GM19397 (cell line): ENCODE measurements at regions not wholly inside any gene's neighbourhood (a gene's known extent, or its start where the extent isn't known, plus 50 kb on each side); places are given as distances from the start of the nearest gene placed in this dataset.
"Not testable (repeated sequence)": the region's sequence is repeated elsewhere in the genome, so short reads cannot be mapped to it uniquely, and the experiment has no call there.

Experiments
- ATAC-seq: cut with Tn5 transposase; IDR thresholded peaks from one replicate; pipeline ENCODE4 v1.9.1; 2021; ENCODE audit warnings: mild to moderate bottlenecking, moderate library complexity; ENCODE audit not compliant: unreplicated experiment

DNA sequence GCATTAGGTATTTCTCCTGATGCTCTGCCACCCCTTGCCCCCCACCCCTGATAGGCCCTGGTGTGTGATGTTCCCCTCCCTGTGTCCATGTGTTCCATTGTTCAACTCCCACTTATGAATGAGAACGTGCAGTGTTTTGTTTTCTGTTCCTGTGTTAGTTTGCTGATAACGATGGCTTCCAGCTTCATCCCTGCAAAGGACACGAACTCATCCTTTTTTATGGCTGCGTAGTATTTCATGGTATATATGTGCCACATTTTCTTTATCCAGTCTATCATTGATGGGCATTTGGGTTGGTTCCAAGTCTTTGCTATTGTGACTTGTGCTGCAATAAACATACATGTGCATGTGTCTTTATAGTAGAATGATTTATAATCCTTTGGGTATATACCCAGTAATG, 109.7 kb upstream of the PITX1 start:
- not testable (repeated sequence) for ATAC-seq

DNA sequence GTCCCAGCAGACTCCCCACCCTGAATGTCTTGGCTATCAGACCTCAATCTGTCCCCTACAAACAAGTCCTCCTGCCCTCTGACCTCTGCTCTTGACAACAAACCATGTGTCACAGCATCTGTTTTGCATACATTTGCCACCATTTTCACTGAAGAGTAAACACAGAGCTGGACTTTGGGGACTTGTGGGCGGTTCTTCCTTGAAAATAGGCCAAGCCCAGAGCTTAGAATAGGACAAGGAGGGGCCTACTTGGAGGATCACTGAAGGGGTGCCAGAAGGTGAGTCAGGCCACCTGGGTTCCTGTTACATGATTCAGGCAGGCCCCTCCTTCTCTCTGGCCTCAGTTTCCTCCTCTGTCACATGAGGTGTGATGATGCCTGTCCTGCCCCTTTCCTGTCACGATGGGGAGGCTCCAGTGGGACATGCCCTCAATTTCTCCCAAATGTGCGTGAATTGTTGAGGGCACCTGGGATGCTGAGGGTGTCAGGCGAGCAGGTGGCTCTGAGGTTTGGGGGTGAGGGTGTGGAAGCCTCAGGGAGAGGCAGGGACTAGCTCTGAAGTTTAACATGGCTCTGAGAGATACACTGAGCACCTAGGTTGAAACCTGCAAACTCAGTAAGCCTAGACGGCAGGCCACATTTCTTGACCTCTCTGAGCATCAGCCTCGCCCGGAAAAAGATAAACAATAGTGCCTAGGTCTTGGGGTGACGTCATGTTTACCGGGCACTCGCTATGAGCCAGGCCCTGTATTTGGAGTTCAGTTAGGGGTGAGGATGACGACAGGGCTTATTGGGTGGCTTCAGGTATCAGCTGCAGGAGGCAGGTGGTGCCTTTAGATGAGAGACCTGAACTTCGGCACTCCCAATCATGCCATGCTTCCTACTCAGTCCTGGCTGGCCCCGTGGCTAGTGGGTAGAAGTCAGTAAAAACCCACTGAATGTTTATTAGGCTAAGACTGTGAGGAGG, 107.6 kb upstream of the PITX1 start:
- no peak for ATAC-seq

DNA sequence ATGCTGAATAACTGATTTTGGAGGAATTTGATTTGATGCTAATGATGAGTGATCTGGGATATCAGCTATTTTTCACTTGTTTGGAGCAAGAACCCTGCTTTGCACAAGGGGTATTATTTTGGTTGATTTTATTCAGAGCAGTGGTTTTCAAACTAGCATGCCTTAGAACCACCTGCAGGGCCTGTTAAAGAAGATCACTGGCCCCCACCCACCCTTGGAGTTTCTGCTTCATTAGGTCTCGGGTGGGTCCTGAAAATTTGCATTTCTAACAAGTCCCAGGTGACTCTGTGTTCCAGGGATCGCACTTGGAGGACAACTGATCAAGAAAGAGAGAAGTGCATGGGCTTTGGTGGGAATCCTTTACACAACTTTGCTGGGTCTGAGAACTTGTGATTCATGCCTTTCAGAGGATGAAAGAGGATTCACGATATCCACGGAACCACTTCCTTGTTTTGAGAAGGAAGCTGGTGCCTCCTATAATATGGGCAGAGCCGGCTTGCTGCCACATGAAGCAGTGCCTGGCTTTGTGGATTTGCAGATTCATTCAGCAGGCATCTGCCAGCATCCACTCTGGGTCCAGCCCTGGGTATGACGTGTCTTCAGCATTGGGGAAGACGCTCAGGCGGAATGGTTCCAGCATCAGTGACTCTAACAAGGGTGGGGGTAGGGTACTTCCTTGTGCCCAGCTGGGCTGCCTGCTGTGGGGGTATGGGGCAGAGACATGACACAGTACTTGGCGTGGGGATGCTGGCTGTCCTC, 106.6 kb upstream of the PITX1 start:
- ATAC-seq, result no peak

DNA sequence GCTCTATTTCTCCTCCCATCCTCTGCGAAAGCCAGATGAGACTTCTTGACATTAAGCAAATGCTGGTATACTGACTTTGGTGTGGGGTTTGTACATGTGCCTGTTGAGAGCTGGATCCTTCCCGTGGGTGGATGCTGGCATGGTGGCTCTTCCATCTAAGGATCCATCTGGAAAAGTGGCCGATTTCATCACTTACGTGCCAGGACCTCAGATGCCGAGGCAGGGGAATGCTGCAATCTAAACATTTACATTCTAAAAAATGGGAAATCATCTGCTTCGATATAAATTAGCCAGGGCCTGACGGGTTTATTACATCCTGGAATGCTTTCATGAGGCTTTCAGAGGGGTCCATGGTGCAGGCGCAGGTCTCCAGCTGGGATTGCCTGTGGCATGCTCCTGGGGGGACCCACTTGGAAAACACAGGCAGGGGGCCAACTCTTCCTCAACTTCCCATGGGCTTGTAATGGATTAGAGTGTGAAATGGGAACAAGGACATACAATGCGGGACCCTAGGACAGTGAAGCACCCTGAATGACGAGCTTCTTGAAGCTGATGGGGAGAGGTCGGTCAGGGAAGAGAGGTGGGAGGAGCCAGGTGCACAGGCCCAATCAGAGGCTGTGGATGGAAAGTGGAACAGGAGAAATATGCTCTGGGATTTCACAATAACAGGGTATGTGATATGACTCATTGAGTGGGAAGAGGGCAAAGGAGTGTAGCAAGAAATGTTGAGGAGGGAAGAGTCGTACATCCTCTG, 105.5 kb upstream of the PITX1 start:
- ATAC-seq, result no peak

DNA sequence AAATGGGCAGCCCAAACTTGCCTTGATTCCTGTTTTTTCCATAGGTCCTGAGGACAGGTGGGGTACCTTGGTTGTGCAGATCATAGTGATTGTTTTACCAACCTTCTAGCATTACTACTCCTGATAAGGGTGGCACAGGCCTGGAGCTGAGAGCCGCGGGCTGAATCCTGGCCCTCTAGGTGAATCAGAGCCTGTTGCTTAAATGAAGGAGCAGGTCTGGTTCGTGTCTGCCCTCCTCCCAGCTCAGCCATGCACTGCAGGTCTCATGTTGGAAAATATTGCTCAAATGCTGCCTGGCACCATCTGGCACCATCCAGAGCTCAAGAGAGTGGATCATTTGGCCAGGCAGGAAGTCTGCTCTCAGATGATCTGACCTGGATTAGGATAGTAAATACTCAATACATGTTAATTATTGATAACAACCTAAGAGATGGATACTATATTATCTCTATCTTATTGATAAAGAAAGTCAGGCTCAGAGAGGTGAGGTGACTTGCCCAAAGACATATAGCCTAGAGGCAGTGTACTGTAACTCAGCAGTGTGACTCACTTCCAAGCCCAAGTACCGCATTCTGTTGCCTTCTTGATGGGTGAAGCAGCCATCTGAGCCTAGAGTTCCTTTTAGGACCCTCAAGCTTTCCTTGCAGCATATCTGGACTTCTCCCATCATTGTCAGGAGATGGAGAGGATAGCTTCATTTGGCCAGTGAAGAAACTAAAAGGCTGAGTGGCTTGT, 104.3 kb upstream of the PITX1 start:
- ATAC-seq, result no peak

DNA sequence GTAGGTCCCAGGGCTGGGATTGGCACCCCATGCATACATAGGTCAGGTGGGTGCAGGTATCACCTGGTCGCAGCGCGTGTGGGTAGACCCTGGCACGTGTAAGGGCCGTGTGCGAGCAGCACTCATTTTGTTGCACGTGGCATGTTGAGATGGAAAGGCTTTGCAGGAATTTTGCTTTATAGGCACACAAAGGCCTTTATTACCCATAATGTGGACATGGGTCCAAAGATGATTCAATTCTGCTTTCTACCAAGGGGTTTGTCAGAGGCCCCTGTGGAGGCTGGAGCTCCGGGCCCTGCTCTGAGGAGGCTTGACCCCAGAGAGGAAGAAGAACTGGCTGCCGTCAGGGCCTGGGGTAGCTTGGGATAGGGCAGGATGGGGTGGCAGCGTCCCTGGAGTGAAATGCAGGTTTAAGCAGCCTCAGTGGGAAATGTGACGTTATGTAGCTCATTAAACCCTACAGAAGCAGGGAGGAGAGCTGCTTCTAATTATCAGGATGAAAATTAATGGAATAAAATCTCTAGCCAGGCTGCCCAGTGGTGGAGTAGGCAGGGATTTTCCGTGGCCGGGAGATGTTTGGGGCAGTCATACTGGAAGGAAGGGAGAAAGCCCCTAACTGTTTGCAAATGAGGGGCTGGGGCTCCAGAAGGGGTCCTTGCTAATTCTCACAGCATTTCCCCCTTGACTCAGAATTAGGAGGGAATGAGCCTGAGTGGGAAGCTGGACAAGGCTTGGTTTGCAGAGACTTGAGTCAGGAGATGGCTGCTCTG, 103.3 kb upstream of the PITX1 start:
- no peak for ATAC-seq

DNA sequence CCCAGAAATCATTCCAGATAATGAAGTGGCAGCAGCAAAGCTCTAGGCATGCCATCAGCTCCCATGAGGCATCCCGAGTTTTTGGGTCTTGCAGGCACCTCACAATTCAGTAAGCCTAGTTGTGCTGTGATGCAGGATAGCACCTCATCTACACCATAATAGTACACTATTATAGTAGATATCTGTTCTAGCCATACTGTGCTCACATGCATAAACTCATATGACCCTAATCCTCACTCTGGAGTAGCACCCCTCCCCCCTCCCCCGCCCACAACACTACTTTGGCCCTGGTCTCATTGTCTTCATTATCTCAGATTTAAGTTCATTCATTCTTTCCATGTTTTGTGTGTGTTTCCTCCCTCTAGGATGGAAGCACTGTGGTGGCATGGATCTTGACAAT, 102.5 kb upstream of the PITX1 start:
- no peak for ATAC-seq

DNA sequence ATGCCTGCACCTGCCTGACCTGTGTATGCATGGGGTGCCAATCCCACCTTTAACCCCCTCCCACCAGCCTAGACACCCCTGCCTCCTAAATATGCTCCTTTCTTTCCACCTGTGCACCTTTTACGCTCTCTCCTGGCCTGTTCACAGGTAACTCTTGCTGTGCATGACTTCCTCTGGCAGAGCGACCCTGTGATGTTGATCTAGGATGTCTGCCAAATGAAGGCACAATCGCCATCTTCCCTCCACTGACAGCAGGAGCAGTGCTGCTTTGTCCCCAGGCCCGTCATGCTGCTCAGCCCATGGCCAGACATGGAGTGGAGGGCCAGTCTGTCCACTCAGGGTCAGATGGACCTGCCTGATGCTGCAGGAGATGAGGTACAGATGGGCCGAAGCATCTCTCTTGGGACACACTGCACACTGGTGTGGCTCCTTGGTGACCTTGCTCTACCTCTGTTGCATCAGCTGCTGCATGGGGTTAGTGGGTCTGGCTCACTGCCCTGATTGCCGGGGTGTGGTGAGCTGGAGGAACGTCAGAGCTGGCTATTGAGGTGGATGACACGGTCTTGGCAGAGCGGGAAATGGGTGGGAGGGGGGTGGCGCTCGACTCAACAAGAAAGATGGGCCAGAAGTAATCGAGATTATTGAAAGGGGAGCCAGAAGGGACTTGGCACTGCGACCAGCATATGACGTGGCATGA, 101.7 kb upstream of the PITX1 start:
- no peak for ATAC-seq

DNA sequence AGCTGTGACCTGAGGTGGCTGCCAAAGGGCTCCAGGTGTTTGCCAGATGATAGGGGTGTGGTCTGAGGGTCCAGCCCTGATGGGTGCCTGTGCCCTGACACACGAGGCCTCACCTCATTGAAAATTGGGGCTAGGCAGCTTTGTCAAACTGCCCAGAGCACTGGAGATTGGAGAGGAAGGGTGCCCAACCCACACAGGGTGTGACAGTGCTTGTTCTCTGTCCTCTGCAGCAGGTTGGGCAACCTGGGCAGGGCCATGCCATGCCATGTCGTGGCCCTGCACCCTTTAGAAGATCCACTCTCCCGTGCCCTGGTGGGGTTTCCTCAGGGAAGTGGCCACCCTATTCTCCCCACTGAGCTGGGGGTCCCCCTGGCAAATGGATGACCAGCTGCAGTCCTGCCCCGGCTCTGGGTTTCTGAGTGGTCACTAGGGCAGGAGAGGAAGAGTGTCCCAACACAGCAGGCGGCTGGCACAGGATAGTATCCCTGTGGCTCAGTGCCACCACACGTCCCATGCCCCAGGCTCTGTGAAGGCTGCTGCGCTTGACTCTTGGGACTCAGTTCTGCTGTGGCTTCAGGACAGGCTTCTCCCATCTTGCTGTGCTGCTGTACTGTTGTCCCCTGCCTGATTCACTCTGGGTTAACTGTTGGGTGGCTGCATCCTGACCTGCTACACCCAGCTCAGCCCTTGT, 100.8 kb upstream of the PITX1 start:
- ATAC-seq, result no peak

DNA sequence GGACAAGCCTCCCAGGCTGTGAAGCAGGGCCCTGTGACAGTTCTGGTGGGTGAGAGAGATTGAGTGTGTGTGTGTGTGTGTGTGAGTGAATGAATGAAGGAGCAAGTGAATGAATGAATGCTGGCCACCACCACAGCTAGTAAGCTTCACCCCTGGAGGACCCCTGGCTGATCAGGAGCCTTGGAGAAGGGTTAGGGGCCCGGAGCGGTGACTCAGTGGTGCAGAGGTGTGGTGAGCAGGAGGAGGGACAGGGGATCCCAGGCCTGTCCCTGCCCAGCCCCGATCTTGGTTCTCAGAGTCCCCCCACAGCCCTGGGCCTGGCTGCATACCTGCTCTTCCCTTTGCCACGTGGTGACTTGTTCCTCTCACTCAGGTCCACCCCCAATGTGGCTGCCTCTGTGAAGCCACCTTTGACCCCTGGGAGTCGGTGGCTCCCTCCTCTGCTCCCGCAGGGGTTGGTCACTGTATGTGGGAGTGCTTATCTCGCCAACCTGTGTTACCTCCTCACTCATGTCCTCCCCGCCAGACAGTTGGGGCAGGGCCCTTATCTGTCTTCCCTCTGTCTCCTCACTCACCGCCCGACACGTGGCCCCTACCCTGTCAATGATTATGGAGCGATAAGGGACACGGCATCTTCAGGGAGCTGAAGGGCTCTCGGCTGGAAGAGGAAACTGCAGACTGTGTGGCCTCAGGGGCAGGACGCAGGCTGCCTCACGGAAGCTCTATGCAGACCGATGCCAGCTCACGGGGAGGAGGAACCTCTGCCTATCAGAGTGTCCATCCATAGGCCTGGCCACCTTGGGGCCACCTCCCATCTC, 99.9 kb upstream of the PITX1 start:
- no peak for ATAC-seq

DNA sequence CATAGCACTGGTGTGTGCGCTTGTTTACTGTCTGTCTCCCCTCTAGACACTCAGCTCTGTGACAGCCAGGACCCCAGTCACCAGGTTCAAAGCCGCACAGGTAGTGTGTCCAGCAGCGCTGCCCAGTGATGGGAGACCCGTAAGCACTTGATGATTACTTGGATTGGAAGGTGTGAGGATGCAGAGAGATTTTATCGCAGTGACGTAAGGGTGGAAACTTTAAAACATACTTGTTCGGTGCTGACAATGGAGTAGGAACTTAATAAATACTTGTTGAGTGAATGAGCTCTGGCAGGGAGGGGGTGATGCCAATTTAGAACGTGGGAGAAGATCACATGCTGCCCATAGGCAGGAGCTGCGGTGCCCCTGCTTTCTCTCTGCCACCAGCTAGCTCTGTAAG, 99.2 kb upstream of the PITX1 start:
- ATAC-seq, result no peak

DNA sequence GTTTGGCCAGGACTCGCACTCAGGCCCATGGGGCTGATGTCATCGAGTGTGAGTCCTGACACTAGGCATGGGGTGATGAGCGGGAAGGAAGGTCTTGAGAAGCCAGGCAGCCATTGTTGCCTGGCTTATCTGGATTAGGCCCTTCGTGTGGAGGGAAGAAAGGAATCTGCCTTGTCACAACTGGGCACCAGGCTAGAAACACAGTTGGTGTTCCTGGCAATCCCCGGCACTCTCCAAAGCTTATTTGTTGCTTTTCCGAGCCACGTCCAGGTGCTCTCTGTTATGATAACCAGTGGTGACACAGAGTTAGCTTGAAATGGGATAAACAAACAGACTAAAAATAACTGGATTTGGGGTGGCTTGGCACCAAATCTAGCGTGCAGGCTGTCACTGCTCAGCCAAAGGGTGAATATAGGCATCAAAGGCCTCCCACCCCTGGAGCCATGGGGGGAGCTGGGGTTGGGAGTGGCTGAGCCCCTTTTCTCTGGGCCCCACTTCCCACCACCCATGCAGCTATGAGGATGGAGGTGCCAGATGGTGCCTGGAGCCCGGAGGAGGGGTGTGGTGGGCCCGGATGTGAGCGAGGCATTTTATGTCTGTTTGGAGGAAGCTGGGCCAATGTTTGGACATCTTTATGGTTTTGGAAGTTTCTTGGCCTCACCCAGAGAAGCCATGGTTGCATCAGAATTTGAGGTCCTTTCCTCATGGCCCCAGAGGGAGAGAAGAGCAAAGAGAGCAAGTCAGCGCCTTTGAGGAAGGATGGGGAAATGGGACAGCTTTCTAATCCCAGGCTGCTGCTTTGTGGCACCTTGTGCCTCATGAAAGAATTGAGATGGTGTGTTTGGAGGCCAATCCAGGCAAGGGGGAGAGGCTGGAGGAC, 98.0 kb upstream of the PITX1 start:
- no peak for ATAC-seq

DNA sequence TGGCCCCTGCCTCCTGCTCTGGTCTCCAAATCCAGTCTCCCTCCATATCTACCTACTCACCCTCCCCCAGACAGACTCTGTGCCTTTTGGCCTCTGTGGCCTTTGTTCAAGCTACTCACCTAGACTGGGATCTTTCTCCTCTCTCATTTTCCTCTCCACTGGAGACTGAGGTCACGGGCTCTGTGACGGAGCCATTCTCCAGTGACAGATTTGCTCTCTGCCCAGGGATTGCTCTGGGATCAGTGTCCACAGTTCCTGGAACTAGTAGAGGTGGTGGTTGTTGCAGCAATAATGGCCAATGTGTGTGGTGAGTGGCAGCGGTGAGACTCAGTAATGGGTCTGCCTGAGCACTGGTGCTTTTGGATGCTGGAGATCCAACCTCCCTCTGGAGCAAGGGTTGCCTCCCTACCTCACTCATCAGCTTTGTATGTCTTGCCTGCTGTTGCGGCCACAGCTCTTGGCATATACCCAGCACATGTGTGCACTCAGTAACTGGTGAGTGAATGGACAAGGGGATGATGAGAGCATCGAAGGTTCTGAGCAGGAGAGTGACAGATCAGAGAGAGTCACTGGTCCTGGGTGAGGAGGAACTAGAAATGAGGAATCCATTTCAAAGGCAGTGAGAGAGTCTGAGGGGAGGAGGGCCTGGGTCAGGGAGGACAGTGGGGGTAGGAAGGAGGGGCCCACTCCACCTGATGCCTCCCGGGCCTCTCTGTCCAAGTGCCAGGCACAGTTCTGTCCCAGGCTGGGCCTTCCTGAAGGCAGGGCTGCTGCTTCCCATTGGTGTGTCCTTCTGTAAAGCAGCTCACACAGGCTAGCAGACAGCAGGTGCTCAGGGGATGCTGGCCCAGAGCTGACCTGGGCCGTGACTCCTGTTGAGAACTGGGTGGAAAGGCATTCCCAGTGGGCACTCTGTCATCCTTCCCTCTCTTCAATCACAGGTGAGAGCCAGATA, 96.5 kb upstream of the PITX1 start:
- ATAC-seq, result no peak

DNA sequence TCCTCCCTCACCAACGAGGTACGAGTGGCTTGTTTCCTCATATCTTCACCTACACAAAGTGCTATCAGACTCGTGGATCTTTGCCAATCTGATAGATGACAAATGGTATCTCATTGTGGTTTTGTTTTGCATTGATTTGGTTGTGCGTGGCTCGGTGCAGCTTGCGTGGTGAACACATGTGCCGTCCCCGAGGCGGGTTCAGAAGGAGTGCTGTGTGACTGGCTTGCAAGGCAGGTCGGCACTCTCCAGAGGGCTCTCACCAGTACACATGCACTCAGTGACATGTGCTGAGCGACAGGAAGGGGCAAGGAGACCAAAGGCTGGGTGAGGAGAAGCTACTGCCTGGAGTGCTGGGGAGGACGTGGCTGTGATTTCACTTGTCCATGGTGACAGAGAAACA, 95.3 kb upstream of the PITX1 start:
- ATAC-seq, result no peak

DNA sequence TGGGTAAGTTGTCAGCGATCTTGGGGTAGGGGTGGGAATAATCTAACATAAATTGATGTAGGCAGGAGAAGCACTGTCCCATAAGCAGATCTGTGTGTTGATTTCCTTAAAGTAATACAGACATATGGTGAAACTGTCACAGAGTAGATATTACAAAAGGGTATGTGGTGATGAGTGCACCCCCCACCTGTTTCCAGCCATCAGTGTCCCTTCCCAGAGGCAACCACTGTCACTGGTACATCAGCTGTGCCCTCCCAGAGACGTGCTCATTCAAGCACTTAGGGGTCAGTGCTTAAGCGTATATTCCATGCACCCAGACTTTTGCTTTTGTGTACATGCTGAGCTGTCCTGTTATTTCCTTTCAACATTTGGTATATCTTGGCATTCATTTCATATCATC, 94.3 kb upstream of the PITX1 start:
- no peak for ATAC-seq
